Pancreas (tissue), 10 donors: ENCODE measurements at regions not wholly inside any gene's neighbourhood (a gene's known extent, or its start where the extent isn't known, plus 50 kb on each side); places are given as distances from the start of the nearest gene placed in this dataset.

Experiments
- ATAC-seq, 4 donors: fragments of 200-7000 bp; cut with Tn5 transposase; one replicate each; pipeline versions ENCODE4 v1.8.0 to v1.9.1; 2020; ENCODE audit warnings: mild to moderate bottlenecking in 4 of 4, moderate library complexity in 4 of 4
- DNase-seq, 6 donors: peaks; one replicate each; pipeline ENCODE4 v3.0.0-alpha.2; 2020
- FAIRE-seq: peaks from 2 replicates; lab custom pipeline; 2012; peaks lifted over from hg19 to GRCh38; lab: Jason Lieb, UNC
- H3K27ac ChIP-seq, 4 donors: fragments of 200-600 bp; sonication (generic); 1 replicate in 3 of 4; 2 replicates in 1 of 4; pipeline versions ENCODE4 v1.5.0 to v1.8.0; 2020
- H3K27me3 ChIP-seq, 4 donors: fragments of 200-600 bp; one replicate each; pipeline ENCODE4 v1.8.0; 2021
- H3K36me3 ChIP-seq, 3 donors: fragments of 200-600 bp; sonication (generic) in 1 of 3; one replicate each; pipeline versions ENCODE4 v1.5.0 to v1.8.0; 2020 to 2021
- H3K4me1 ChIP-seq, 3 donors: fragments of 200-600 bp; one replicate each; pipeline ENCODE4 v1.8.0; 2021
- H3K4me3 ChIP-seq, 4 donors: fragments of 200-600 bp; sonication (generic) in 2 of 4; one replicate each; pipeline versions ENCODE4 v1.5.0 to v1.8.0; 2020 to 2021
- H3K9me3 ChIP-seq, 4 donors: fragments of 200-600 bp; one replicate each; pipeline ENCODE4 v1.8.0; 2021
- CTCF ChIP-seq, 4 donors: fragments of 200-600 bp; sonication (generic) in 3 of 4; IDR thresholded peaks; one replicate each; pipeline versions ENCODE4 v1.5.0 to v1.8.0; 2021; ENCODE audit warnings: antibody characterized with exemption in 4 of 4
- WGBS, 2 donors: extraction: QIAGEN DNeasy Blood & Tissue Kit; methylation state at CpG; one replicate each; pipeline ENCODE4 v1.1.7; 2013; 5-methylcytosine and 5-hydroxymethylcytosine counted together
- intact Hi-C, 3 donors: fragments of 100-400 bp; cut with DNase I; formaldehyde crosslinking; loops; one replicate each; pipeline versions ENCODE4 v1.11.1 to v1.14.2; 2022
- donor health status: healthy with polysubstance abuse.
- donor health status: DM: no; HTN: no; CAD: no; lungs with moderate emphysema.
- donor health status: DM: no; HTN: no; CAD: no.
- donor health status: control.
- donor health status: control.
- donor health status: Bipolar disorder and iron deficiency.
- donor health status: DM: yes; HTN: yes; CAD: no.
- donor health status: DM: no; HTN: no; CAD: no.
- donor health status: DM: no; HTN: no; CAD: no.
- donor health status: DM: yes; HTN: yes; CAD: no.

DNA sequence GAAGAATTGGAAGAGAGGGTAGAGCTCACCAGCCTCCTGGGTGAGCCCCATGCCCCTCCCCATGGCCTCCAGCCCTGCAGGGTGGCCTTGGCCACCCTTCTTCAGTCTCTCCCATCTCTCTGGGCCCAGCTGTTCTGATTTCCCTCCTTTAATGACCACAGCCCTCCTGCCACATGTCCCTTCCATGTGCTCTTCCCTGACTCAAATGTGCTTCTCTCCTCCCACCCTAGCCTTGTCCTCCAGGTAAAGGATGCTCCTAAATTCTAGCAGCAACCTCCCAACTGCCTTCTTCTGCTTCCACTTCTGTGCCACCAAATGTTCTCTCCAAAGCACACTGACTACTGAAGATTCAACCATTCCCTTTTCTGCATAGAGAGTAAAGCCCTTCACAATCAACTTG lies 83.0 kb downstream of the ADRA2C start:
- Histone ChIP-seq H3K4me1 (no peaks in the 10 kb centered on the region), H3K27me3 (no peaks in the 10 kb centered on the region), H3K36me3 (no peaks in the 10 kb centered on the region), H3K9me3 (no peaks in the 10 kb centered on the region), H3K27ac (no peak overlapping the region), H3K4me3 (no peak overlapping the region)
- no peak for FAIRE-seq
- no peak for TF ChIP-seq CTCF (IDR thresholded peaks at IDR 0.05)
- no peak for DNase-seq
- no peak for ATAC-seq
- intact Hi-C loops: no loop called here

- ATAC-seq (no peak), FAIRE-seq (no peak), DNase-seq (no peak)
- no peak for TF ChIP-seq CTCF (IDR thresholded peaks at IDR 0.05)
- intact Hi-C loops: no loop called here
- Histone ChIP-seq H3K36me3 (no peaks in the 10 kb centered on the region), H3K9me3 (no peaks in the 10 kb centered on the region), H3K27ac (no peak overlapping the region), H3K4me1 (no peaks in the 10 kb centered on the region), H3K4me3 (no peak overlapping the region), H3K27me3 (no peaks in the 10 kb centered on the region)
- WGBS, 2 donors: 91 to 100% methylated on average over 1 of the region's 1 CpG
These were observed 83.9 kb downstream of the ADRA2C start for GRCh38 chr4:3850128-3850527.

GRCh38 chr4:3851211-3851610 lies 85.0 kb downstream of the ADRA2C start:
- FAIRE-seq (no peak), DNase-seq (no peak), ATAC-seq (no peak)
- Histone ChIP-seq H3K27me3 (no peaks in the 10 kb centered on the region), H3K36me3 (no peaks in the 10 kb centered on the region), H3K27ac (no peak overlapping the region), H3K4me1 (no peaks in the 10 kb centered on the region), H3K4me3 (no peak overlapping the region), H3K9me3 (no peaks in the 10 kb centered on the region)
- intact Hi-C loops: no loop called here
- 68 to 69% methylated on average over 6 of the region's 6 CpGs for WGBS, 2 donors
- no peak for TF ChIP-seq CTCF (IDR thresholded peaks at IDR 0.05)

DNA sequence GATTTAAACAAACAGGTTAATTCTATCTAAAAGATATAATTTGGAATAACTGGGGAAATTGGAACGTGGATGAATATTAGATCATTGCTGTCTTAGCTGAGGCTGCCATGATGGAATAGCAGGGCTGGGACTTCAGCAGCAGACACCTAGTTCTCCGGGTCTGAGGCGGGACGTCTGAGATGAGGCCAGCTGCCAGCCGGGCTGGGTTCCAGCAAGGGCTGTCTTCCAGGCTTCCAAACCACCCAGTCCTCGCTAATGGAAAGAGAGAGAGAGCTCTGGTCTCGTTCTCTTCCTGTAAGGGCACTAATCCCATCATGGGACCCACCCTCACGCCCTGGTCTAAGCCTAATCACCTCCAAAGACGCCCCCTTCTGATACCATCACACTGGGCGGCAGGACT lies 85.7 kb downstream of the ADRA2C start:
- no peaks in the 10 kb centered on the region for H3K36me3 ChIP-seq
- TF ChIP-seq CTCF (IDR thresholded peaks at IDR 0.05): no peak
- ATAC-seq (no peak), DNase-seq (no peak), FAIRE-seq (no peak)
- no peak overlapping the region for H3K27ac ChIP-seq
- H3K4me3 ChIP-seq: no peak overlapping the region
- intact Hi-C loops: no loop called here
- no peaks in the 10 kb centered on the region for H3K27me3 ChIP-seq
- no peaks in the 10 kb centered on the region for H3K9me3 ChIP-seq
- H3K4me1 ChIP-seq: no peaks in the 10 kb centered on the region
- 30 to 34% methylated on average over 10 of the region's 10 CpGs for WGBS, 2 donors

- DNase-seq (no peak), FAIRE-seq (no peak), ATAC-seq (no peak)
- Histone ChIP-seq H3K4me3 (no peak overlapping the region), H3K9me3 (no peaks in the 10 kb centered on the region), H3K4me1 (no peaks in the 10 kb centered on the region), H3K27me3 (no peaks in the 10 kb centered on the region), H3K27ac (no peak overlapping the region), H3K36me3 (no peaks in the 10 kb centered on the region)
- intact Hi-C loops: no loop called here
- TF ChIP-seq CTCF (IDR thresholded peaks at IDR 0.05): no peak
- 56 to 64% methylated on average over 10 to 11 of the region's 11 CpGs for WGBS, 2 donors
These were observed 86.1 kb downstream of the ADRA2C start for GRCh38 chr4:3852309-3852708.
